Parathyroid adenoma (tissue), 2 donors: ENCODE measurements at regions not wholly inside any gene's neighbourhood (a gene's known extent, or its start where the extent isn't known, plus 50 kb on each side); places are given as distances from the start of the nearest gene placed in this dataset.
"Not testable (repeated sequence)": the region's sequence is repeated elsewhere in the genome, so short reads cannot be mapped to it uniquely, and the experiment has no call there.

Experiments
- H2AFZ ChIP-seq: fragments of 300-600 bp; sonication (generic); one replicate; pipeline ENCODE4 v1.7.0; 2017; ENCODE audit warnings: antibody characterized with exemption, mild to moderate bottlenecking
- H3K27ac ChIP-seq: fragments of 300-600 bp; sonication (generic); one replicate; pipeline ENCODE4 v1.7.0; 2017
- H3K27me3 ChIP-seq: fragments of 300-600 bp; sonication (generic); one replicate; pipeline ENCODE4 v1.7.0; 2017; ENCODE audit warnings: low read length; ENCODE audit not compliant: control insufficient read depth, insufficient read depth
- H3K36me3 ChIP-seq: fragments of 300-600 bp; sonication (generic); one replicate; pipeline ENCODE4 v1.7.0; 2017; ENCODE audit warnings: low read length; ENCODE audit not compliant: control insufficient read depth, insufficient read depth
- H3K4me1 ChIP-seq: fragments of 300-600 bp; sonication (generic); one replicate; pipeline ENCODE4 v1.7.0; 2017; ENCODE audit warnings: control low read depth
- H3K4me2 ChIP-seq: fragments of 300-600 bp; sonication (generic); one replicate; pipeline ENCODE4 v1.7.0; 2017; ENCODE audit warnings: low read length
- H3K4me3 ChIP-seq: fragments of 300-600 bp; sonication (generic); one replicate; pipeline ENCODE4 v1.7.0; 2017; ENCODE audit warnings: low read depth, low read length
- H3K79me2 ChIP-seq: fragments of 300-600 bp; sonication (generic); one replicate; pipeline ENCODE4 v1.7.0; 2017; ENCODE audit warnings: control low read depth
- H3K9ac ChIP-seq: fragments of 300-600 bp; sonication (generic); one replicate; pipeline ENCODE4 v1.7.0; 2017; ENCODE audit warnings: mild to moderate bottlenecking
- H3K9me3 ChIP-seq: fragments of 300-600 bp; sonication (generic); one replicate; pipeline ENCODE4 v1.7.0; 2017; ENCODE audit warnings: low read length; ENCODE audit not compliant: control insufficient read depth
- TF ChIP-seq, protein P1 (sequence below): fragments of 300-600 bp; sonication (generic); IDR thresholded peaks from one replicate; pipeline ENCODE4 v1.7.0; 2017; ENCODE audit warnings: antibody characterized with exemption, mild to moderate bottlenecking
- donor health status: primary hyperparathyroidism.

DNA sequence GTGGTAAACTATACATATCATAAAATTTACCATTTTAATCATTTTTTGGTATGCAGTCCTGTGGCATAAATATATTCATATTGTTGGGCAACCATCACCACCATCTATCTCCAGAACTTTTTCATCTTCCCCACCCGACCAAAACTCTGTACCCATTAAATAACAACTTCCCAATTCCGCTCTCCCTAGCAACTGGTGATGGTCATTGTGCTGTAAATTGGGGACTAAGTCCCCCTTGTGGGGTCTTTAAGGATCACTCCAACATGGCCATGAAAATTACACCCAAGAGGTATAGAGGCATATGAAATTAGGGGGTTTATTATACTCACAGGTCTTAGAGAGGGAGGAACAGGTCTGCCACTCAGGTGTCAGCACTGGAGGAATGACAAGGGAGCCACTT, 57.4 kb upstream of the NKD1 start:
- TF ChIP-seq, protein P1, sequence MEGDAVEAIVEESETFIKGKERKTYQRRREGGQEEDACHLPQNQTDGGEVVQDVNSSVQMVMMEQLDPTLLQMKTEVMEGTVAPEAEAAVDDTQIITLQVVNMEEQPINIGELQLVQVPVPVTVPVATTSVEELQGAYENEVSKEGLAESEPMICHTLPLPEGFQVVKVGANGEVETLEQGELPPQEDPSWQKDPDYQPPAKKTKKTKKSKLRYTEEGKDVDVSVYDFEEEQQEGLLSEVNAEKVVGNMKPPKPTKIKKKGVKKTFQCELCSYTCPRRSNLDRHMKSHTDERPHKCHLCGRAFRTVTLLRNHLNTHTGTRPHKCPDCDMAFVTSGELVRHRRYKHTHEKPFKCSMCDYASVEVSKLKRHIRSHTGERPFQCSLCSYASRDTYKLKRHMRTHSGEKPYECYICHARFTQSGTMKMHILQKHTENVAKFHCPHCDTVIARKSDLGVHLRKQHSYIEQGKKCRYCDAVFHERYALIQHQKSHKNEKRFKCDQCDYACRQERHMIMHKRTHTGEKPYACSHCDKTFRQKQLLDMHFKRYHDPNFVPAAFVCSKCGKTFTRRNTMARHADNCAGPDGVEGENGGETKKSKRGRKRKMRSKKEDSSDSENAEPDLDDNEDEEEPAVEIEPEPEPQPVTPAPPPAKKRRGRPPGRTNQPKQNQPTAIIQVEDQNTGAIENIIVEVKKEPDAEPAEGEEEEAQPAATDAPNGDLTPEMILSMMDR, result no peak
- no peaks in the 10 kb centered on the region for H3K4me1 ChIP-seq
- H3K9ac ChIP-seq, result no peak overlapping the region
- no peaks in the 10 kb centered on the region for H3K27me3 ChIP-seq
- H3K4me2 ChIP-seq, result no peak overlapping the region
- H2AFZ ChIP-seq, result no peak overlapping the region
- no peaks in the 10 kb centered on the region for H3K9me3 ChIP-seq
- no peak overlapping the region for H3K27ac ChIP-seq
- H3K79me2 ChIP-seq, result no peaks in the 10 kb centered on the region
- no peak overlapping the region for H3K4me3 ChIP-seq
- no peaks in the 10 kb centered on the region for H3K36me3 ChIP-seq

- no peak overlapping the region for H3K4me3 ChIP-seq
- H3K79me2 ChIP-seq, result no peaks in the 10 kb centered on the region
- H3K27me3 ChIP-seq, result no peaks in the 10 kb centered on the region
- no peaks in the 10 kb centered on the region for H3K4me1 ChIP-seq
- no peaks in the 10 kb centered on the region for H3K36me3 ChIP-seq
- no peak overlapping the region for H2AFZ ChIP-seq
- H3K4me2 ChIP-seq, result no peak overlapping the region
- TF ChIP-seq, protein P1, result no peak
- H3K9me3 ChIP-seq, result no peaks in the 10 kb centered on the region
- no peak overlapping the region for H3K9ac ChIP-seq
- no peak overlapping the region for H3K27ac ChIP-seq
Observed at GRCh38 chr16:50489182-50489581, 59.0 kb upstream of the NKD1 start.

DNA sequence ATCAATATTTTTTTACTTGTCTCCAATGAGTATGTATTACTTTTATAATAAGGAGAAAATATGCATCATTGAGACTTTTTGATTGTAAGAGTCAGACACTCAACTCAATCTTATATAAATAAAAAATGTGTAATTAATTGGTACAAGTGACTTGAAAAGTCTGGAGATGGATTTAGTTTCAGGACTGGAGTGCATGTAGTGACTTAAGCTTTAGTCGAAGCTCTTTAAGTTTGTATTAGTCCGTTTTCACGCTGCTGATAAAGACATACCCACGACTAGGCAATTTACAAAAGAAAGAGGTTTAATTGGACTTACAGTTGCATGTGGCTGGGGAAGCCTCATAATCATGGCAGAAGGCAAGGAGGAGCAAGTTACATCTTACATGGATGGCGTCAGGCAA, 60.7 kb upstream of the NKD1 start:
- TF ChIP-seq, protein P1, result no peak

DNA sequence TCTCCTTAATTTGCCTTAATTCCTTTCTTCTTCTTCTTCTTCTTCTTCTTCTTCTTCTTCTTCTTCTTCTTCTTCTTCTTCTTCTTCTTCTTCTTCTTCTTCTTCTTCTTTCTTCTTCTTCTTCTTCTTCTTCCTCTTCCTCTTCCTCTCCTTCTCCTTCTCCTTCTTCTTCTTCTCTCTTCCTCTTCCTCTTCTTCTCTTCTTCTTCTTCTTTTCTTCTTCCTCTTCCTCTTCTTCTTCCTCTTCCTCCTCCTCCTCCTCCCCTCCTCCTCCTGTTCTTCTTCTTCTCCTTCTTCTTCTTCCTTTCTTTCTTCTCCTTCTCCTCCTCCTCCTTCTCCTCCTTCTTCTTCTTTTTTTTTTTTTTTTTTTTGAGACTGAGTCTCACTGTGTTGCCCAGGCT, 62.0 kb upstream of the NKD1 start:
- H3K9me3 ChIP-seq, H3K27me3 ChIP-seq, H3K79me2 ChIP-seq, H3K4me3 ChIP-seq, H2AFZ ChIP-seq, H3K4me2 ChIP-seq, H3K36me3 ChIP-seq, H3K4me1 ChIP-seq, H3K27ac ChIP-seq, H3K9ac ChIP-seq: not testable (repeated sequence)

More for the DNA sequence above, 60.7 kb upstream of the NKD1 start:
- Histone ChIP-seq H3K4me1 (no peaks in the 10 kb centered on the region), H3K9ac (no peak overlapping the region), H3K27me3 (no peaks in the 10 kb centered on the region), H2AFZ (no peak overlapping the region), H3K79me2 (no peaks in the 10 kb centered on the region), H3K9me3 (no peaks in the 10 kb centered on the region), H3K27ac (no peak overlapping the region), H3K4me3 (no peak overlapping the region), H3K36me3 (no peaks in the 10 kb centered on the region), H3K4me2 (no peak overlapping the region)

DNA sequence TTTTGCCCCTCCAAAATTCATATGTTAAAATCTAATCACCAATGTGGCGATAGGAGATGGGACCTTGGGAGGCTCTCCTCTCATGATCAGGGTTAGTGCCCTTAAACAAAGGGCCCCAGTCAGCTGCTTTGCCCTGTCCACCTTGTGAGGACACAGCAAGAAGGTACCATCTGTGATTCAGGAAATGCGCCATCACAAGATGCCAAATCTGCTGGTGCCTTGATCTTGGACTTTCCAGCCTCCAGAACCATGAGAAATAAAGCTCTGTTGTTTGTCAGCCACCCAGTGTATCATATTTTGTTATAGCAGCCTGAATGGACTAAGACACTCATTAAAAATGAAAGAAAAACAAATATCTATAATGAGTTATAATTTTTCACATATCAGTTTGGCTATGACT, 63.0 kb upstream of the NKD1 start:
- TF ChIP-seq, protein P1, result no peak
- Histone ChIP-seq H3K9me3 (no peaks in the 10 kb centered on the region), H3K27me3 (no peaks in the 10 kb centered on the region), H2AFZ (no peak overlapping the region), H3K4me1 (no peaks in the 10 kb centered on the region), H3K4me3 (no peak overlapping the region), H3K36me3 (no peaks in the 10 kb centered on the region), H3K9ac (no peak overlapping the region), H3K4me2 (no peak overlapping the region), H3K27ac (no peak overlapping the region), H3K79me2 (no peaks in the 10 kb centered on the region)
